ENCODE measurements at regions not wholly inside any gene's neighbourhood (a gene's known extent, or its start where the extent isn't known, plus 50 kb on each side); places are given as distances from the start of the nearest gene placed in this dataset.

GRCh38 chr11:11016943-11017342, 159.1 kb upstream of the ZBED5 start:
- TF ChIP-seq, protein P1, sequence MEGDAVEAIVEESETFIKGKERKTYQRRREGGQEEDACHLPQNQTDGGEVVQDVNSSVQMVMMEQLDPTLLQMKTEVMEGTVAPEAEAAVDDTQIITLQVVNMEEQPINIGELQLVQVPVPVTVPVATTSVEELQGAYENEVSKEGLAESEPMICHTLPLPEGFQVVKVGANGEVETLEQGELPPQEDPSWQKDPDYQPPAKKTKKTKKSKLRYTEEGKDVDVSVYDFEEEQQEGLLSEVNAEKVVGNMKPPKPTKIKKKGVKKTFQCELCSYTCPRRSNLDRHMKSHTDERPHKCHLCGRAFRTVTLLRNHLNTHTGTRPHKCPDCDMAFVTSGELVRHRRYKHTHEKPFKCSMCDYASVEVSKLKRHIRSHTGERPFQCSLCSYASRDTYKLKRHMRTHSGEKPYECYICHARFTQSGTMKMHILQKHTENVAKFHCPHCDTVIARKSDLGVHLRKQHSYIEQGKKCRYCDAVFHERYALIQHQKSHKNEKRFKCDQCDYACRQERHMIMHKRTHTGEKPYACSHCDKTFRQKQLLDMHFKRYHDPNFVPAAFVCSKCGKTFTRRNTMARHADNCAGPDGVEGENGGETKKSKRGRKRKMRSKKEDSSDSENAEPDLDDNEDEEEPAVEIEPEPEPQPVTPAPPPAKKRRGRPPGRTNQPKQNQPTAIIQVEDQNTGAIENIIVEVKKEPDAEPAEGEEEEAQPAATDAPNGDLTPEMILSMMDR (conservative IDR thresholded peaks at IDR 0.05 in 1 of 2, IDR thresholded peaks at IDR 0.05 in 1 of 2; ENCODE audit: extremely low read depth in 1 of 2, insufficient read depth in 1 of 2, low read depth in 1 of 2, low read length in 2 of 2) = no peak
- no peak for TF ChIP-seq EZH2 (IDR thresholded peaks at IDR 0.05; ENCODE audit: borderline replicate concordance, low read length)
